Esophagus squamous epithelium (tissue), 5 donors: ENCODE measurements at regions not wholly inside any gene's neighbourhood (a gene's known extent, or its start where the extent isn't known, plus 50 kb on each side); places are given as distances from the start of the nearest gene placed in this dataset.

ENCODE experiments used
- DNase-seq: peaks from one replicate; lab custom pipeline; 2025; lab: John Stamatoyannopoulos, UW
- H3K27ac ChIP-seq, 4 donors: fragments of 200-600 bp; sonication (generic); one replicate each; pipeline ENCODE4 v1.5.1; 2016 to 2019; ENCODE audit warnings: mild to moderate bottlenecking in 1 of 4
- H3K27me3 ChIP-seq, 4 donors: fragments of 200-600 bp; sonication (generic); 1 replicate in 3 of 4; 2 replicates in 1 of 4; pipeline versions ENCODE4 v1.5.1 to v1.6.0; 2017 to 2021; ENCODE audit warnings: antibody characterized with exemption in 1 of 4
- H3K36me3 ChIP-seq, 3 donors: fragments of 200-600 bp; sonication (generic); one replicate each; pipeline ENCODE4 v1.5.1; 2016 to 2019
- H3K4me1 ChIP-seq, 3 donors: fragments of 200-600 bp; sonication (generic); one replicate each; pipeline ENCODE4 v1.5.1; 2017 to 2019
- H3K4me3 ChIP-seq, 4 donors: fragments of 200-600 bp; sonication (generic); 1 replicate in 3 of 4; 2 replicates in 1 of 4; pipeline ENCODE4 v1.5.1; 2016 to 2019; ENCODE audit warnings: mild to moderate bottlenecking in 2 of 4, moderate library complexity in 1 of 4
- H3K9me3 ChIP-seq, 3 donors: fragments of 200-600 bp; sonication (generic); one replicate each; pipeline ENCODE4 v1.5.1; 2016 to 2019
- CTCF ChIP-seq, 6 experiments: fragments of 450-650 bp in 4 of 6; fragments of 200-600 bp in 2 of 6; sonication (generic) in 2 of 6; IDR thresholded peaks; one replicate each; pipeline ENCODE4 v1.5.1; 2016 to 2019; ENCODE audit warnings: antibody characterized with exemption in 6 of 6, mild to moderate bottlenecking in 4 of 6, moderate library complexity in 4 of 6
- POLR2A ChIP-seq, 4 donors: fragments of 450-650 bp; IDR thresholded peaks; one replicate each; pipeline ENCODE4 v1.6.1; 2017; ENCODE audit warnings: antibody characterized with exemption in 4 of 4, mild to moderate bottlenecking in 4 of 4, moderate library complexity in 3 of 4
- WGBS, 2 donors: methylation state at CpG; one replicate each; pipeline ENCODE4 v1.1.5; 2018; 5-methylcytosine and 5-hydroxymethylcytosine counted together
- intact Hi-C: fragments of 100-400 bp; cut with DNase I; formaldehyde crosslinking; loops from one replicate; pipeline ENCODE4 v1.15.0; 2022
- donor health status: DM: yes; HTN: yes; CAD: no.

- H3K27me3 ChIP-seq = no peaks in the 10 kb centered on the region
- no peak for DNase-seq
- H3K9me3 ChIP-seq = no peaks in the 10 kb centered on the region
- TF ChIP-seq POLR2A (IDR thresholded peaks at IDR 0.05) (no peak), CTCF (IDR thresholded peaks at IDR 0.05) (no peak)
- no peaks in the 10 kb centered on the region for H3K36me3 ChIP-seq
- WGBS, 2 donors = 84 to 90% methylated on average over 4 of the region's 4 CpGs
- no peak overlapping the region for H3K4me3 ChIP-seq
- H3K27ac ChIP-seq = no peak overlapping the region
- intact Hi-C loops = no loop called here
- H3K4me1 ChIP-seq = peaks cover 0 to 13% (median 0%) of the 10 kb centered on the region in 3 donors
Measured at GRCh38 chr7:12990440-12990839, 303.0 kb downstream of the ARL4A start.

DNA sequence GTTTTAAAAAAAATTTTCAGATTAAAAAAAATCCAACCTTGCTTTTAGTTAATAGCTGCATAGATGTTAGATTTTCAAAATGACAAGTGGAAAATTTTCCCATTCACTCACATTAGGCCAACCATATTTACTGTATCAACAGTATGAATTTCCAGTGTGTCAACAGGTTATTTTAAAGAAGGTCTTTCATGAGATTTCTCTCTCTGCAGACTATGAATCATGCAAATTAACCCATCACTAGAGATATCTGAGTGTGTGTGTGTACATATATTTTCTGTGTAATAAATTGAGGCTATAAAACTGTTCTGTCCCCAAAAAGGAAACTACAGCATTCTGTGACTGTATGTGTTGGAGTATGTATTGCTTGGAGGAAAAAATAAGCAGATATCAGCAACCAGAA is 305.6 kb downstream of the ARL4A start:
- peaks cover 0 to 4% (median 0%) of the 10 kb centered on the region in 3 donors for H3K4me1 ChIP-seq
- no peaks in the 10 kb centered on the region for H3K27me3 ChIP-seq
- H3K4me3 ChIP-seq = no peak overlapping the region
- no peaks in the 10 kb centered on the region for H3K36me3 ChIP-seq
- DNase-seq = no peak
- TF ChIP-seq POLR2A (IDR thresholded peaks at IDR 0.05) (no peak), CTCF (IDR thresholded peaks at IDR 0.05) (no peak)
- H3K27ac ChIP-seq = no peak overlapping the region
- intact Hi-C loops = no loop called here
- no peaks in the 10 kb centered on the region for H3K9me3 ChIP-seq

- no peaks in the 10 kb centered on the region for H3K27me3 ChIP-seq
- intact Hi-C loops = no loop called here
- WGBS, 2 donors = 81 to 88% methylated on average over 2 of the region's 2 CpGs
- no peak overlapping the region for H3K4me3 ChIP-seq
- DNase-seq = no peak
- no peaks in the 10 kb centered on the region for H3K4me1 ChIP-seq
- no peaks in the 10 kb centered on the region for H3K9me3 ChIP-seq
- TF ChIP-seq POLR2A (IDR thresholded peaks at IDR 0.05) (no peak), CTCF (IDR thresholded peaks at IDR 0.05) (no peak)
- H3K27ac ChIP-seq = no peak overlapping the region
- no peaks in the 10 kb centered on the region for H3K36me3 ChIP-seq
Measured at GRCh38 chr7:12995912-12996469, 308.6 kb downstream of the ARL4A start.

- no peaks in the 10 kb centered on the region for H3K27me3 ChIP-seq
Measured at GRCh38 chr7:13007331-13007730, 319.9 kb downstream of the ARL4A start.

GRCh38 chr7:13009517-13009916 is 322.1 kb downstream of the ARL4A start:
- Histone ChIP-seq H3K36me3 (no peaks in the 10 kb centered on the region), H3K4me1 (no peaks in the 10 kb centered on the region), H3K9me3 (no peaks in the 10 kb centered on the region), H3K27ac (no peak overlapping the region), H3K4me3 (no peak overlapping the region), H3K27me3 (no peaks in the 10 kb centered on the region)
- intact Hi-C loops = no loop called here
- no peak for DNase-seq
- TF ChIP-seq CTCF (IDR thresholded peaks at IDR 0.05) = no peak
- no peak for TF ChIP-seq POLR2A (IDR thresholded peaks at IDR 0.05)
- WGBS, 2 donors = 90 to 96% methylated on average over 2 to 3 of the region's 3 CpGs

More at GRCh38 chr7:13007331-13007730, 319.9 kb downstream of the ARL4A start:
- Histone ChIP-seq H3K9me3 (peaks cover 0 to 8% (median 0%) of the 10 kb centered on the region in 3 donors), H3K27ac (no peak overlapping the region), H3K4me3 (no peak overlapping the region), H3K4me1 (no peaks in the 10 kb centered on the region), H3K36me3 (no peaks in the 10 kb centered on the region)
- TF ChIP-seq CTCF (IDR thresholded peaks at IDR 0.05) (no peak), POLR2A (IDR thresholded peaks at IDR 0.05) (no peak)
- WGBS, 2 donors = 63 to 96% methylated on average over 1 of the region's 1 CpG
- intact Hi-C loops = no loop called here
- no peak for DNase-seq
